GM21717 (cell line): ENCODE measurements at regions not wholly inside any gene's neighbourhood (a gene's known extent, or its start where the extent isn't known, plus 50 kb on each side); places are given as distances from the start of the nearest gene placed in this dataset.

Experiments
- ATAC-seq: cut with Tn5 transposase; IDR thresholded peaks from one replicate; pipeline ENCODE4 v1.9.1; 2021; ENCODE audit warnings: mild to moderate bottlenecking, moderate library complexity; ENCODE audit not compliant: unreplicated experiment

DNA sequence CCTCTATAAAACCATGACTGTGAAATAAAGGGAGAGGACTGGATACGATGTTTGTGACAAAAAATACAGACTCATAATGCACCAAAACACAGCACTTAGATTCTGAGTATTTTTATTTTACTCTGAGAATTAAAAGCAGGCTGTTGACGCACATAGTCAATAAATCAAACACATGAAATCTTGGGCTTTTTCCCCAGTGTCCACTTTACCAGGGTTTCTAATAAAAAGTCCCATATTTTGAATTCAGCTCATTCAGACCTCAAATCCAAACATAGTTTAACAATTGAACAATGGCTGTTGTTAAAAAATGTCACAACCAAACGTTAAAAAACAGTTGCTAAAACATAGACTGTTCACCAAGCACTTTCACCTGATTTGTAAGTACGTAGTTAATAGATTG, 553.4 kb downstream of the LTN1 start:
- no peak for ATAC-seq

DNA sequence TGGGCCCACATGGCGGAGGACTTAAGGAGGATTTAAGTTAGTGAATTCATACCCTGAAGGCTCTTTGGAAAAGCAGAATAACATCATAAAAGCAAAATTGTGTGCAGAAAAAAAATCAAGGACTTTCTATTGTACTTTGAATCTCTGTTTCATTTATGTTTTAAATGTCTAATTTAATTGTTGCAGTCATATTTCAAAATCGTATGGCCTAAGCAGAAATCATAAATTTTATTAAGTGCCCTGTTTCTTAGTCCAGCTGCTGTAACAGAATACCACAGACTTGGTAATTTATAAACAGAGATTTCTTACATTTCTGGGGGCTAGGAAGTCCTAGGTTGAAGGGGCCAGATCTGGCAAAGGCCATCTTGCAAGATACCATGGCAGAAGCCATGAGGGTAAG, 555.6 kb downstream of the LTN1 start:
- no peak for ATAC-seq

DNA sequence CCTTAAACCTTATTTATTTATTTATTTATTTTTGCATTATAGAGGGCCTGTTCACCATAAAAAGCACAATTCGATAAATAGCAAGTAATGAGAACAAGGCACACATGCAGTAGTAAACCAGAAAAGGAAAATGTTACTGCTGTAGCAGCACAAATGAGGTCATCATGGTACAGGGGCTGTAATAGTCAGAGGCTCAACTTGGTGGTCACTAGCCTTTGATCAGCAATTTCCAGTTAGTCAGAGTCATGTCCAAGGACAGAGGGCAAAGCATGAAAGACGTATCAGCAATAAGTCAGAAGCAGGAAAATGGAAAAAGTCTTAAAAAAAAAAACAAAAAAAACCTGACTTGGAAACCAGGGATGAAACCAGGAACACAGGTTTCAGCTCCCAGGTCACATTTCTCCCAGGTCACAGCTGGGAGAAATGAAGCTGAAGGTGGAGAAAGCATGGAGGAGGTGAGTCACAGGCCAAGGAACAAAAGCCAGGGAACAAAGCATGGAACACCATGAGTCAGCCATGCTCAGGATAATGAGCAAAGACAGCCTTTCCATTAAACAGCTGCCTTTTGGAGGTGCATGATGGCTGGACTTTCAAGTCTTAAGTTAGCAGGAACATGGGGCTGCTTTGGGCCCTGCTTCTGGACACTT, 556.3 kb downstream of the LTN1 start:
- no peak for ATAC-seq

DNA sequence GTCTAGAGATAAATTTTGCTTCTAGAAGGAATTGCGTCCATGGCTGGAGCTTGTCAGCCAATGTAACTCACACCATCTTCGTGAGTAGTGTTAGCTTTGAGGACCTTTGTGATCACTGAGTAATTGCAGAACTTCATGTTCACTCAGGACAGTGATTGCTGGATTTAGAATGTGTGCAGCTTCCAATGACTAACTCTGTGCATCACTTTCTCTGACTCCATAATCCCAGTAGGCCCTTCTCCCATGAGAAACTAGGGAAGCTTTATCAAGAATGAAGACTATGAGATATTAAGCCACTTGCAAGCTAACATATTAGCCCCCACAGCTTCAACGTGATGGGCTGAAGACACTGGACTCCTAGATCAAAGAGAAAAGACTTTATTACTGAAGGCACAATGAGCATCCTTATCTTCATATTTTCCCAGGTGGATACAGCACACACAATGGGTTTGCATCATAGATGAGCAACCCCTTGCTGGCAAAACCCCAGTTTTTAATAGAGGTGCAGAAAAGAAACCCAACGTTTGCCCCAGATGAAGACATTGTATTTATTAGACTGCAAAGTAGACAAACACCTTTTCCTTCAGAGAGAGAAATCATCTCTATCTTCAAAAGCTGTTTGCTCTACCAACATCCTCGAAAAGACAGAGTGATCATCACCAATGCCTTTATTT, 561.0 kb downstream of the LTN1 start:
- ATAC-seq = no peak

DNA sequence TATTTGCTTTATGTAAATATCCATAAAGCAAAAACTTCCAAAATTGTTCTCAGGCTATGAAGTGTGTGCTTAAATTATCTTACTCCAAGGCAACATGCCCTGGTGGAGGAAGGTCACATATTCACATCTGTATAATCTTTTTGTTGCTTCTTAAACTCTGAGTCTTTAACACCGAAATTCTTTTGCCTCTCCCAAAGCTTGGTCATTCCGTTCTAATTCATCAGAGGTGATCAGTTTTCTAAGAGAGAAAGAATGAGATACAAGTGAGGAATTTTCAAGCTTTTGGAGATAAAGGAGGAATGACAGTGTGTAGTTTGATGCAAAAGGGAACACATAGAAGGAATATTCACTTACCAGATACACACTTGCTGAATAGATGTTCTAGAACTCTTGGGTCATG, 561.7 kb downstream of the LTN1 start:
- ATAC-seq = no peak

DNA sequence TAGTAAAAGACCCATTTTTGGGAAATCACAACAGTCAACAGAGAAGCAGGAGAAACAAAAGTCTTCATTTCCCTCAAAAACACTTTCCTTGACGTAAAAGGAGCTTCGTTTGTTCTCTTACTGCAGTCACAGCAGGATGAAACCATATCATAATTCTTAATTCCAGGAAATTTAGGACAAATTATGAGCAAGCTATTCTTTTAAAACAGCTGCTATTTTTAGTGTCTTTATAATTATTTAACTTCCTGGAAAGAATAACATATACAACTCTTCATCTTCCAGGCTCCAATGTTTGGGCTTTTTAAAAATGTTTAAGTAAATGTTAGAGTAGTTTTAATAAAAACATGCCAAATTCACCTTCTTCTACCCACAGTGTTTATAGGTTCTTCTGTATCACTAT, 563.5 kb downstream of the LTN1 start:
- ATAC-seq = no peak

DNA sequence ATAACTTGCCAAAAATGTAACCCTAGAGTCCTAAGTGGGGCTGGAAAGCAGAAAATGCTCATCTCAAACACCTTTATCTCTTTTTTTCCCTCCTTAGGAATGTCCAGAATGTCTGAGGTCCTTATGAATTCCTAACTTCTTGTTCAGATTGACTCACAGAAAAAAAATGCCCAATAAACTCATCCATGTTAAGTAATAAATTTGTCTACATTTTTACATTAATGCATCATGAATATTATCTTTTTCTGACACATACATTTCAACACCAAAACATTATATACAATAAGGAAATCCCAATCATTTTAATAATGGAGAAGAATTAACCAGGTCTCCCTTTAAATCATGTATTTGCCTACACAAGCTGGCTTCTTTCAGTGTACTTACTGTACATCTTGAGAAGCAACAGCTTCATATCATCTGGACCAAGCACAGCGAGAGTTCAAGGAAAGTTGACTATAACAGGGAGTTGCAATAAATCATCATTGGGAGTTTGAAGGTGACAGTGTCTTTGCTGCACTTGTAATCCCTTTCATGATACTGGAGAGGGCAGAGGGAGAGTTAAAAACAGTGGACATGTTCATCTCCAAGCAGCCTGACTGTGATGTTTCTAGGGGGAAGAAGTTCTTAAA, 565.2 kb downstream of the LTN1 start:
- no peak for ATAC-seq

DNA sequence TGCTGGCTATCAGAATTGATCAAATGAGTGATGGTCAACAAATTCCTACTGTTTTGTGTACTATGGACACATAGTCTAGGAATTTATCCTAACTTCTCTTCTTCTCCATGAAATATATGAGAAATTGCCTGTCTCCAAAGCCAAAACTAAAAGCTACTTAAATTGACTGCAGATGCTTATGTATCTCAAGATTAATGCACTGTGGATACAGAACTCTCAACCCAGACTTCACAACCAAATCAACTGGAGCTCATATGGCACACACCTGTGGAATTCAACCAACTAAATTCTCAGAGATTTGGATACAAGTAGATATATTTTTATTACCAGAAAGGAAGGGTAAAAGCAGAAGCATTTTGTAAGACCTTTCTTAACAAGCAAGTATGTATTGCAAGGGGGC, 566.1 kb downstream of the LTN1 start:
- ATAC-seq = no peak

DNA sequence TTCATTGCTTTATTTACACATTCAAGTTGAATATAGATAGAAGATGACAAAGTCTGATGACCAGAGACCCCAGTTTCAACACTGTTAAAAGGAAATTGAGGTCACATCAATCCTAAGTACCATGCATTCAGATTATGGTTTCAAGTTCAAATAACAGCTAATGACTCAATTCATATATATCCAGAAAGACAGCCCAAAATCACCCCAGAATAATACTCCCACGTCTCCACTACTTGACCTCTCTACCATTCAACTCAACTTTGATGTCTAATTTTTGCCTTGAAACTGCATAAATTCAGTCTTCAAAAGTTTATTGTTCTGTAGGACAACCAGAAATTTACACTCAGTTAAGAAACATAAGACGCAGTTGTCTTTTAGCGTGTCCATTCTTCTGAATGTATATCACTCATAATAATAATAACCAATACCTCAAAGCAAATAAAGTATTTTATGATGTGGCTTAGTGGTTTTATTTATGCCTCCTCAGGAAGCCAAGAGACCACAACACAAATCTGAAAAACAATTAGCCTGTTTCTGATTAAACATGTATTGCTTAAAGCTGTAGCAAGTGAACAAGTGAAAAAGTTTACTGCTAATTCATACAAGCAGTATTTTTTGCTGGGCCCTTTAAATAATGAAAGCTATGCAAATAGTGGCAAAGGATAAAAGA, 569.0 kb downstream of the LTN1 start:
- ATAC-seq = no peak

DNA sequence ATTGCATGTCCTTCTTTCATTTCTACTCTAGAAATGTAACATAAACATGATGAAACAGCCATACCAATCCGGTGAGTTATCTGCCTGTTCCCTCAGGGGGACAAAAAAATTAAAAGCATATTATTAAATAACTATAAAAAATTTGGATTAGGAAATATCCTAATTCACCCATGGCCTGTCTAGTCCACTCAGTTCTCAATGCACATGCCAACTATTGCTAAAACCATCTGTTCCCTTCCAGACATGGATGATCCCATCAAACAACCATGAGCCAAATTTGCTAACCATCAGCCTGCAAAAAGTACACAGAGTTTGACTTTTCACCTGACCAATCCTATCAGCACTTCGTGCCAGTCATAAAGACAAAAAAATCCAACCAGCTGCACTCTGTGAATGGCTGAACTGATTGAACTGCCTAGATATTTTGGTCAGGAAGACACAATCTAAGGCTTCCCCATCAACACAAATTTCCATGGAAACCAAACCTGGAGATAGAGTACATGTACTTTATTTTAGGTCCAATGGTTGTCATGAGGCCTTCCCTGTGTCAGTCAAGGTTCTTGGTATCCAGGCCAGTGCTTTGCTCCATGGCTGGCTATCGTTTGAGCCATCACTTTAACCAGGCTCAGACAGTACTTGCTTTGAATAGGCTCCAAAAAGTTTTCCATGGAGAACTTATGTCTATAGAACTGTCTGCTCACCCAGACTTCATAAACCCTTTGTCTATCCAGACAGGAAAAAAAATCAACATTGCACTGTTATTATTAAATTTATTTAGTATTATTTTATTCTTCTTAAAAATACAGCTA, 570.8 kb downstream of the LTN1 start:
- no peak for ATAC-seq

DNA sequence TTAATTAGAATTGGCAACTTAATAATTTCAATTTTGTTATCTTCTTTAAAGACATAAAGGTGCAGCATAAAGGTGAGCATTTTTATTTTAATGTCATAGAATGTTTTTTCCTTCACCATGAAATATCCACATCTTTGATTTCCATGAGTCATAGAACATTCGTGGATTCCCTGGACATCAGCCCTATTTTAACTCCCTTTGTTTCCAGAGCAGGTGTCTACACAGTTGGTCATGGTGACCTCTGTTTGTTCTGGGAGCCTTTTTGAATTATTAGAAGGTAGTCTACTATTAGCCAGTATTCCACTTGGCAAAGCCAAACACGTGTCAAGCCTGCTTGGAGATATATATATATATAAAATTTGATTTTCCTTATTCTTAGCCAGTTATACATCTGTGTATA, 572.9 kb downstream of the LTN1 start:
- no peak for ATAC-seq

DNA sequence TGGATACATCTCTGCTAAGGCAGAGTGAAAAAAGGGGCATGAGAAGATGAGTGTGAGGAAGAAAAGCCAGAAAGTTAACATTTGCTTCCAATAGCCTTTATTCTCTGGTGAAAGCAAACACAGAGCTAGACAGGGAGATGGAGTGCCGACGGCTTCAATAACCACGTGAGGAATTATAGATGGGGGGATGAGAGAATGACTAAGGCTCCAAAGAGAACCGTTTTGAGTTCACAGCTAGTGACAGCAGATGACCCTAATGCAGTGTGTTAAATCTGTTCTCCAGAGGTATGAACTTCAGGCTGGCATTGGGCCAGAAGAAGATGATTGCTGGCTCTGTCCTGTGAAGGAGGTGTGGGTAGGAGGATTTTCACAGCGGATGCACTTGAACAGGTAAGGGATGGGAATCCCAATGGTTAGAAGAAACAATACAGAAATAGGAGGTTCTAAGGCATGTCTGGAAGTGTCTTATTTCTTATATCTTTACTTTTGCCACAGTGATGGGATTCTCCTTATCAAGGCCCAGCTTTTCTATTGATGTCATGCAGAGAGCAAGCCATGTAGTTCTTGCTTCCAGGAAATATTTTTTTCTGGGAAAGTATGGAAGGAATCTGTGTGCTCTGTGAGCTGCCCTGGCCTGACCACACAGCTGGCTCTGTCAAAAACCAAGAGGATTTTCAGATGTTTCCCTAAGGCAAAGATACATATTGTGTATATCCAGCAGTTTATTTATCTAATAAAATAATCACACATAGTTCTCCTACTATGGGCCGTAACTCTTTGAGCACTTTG, 573.8 kb downstream of the LTN1 start:
- ATAC-seq = no peak

DNA sequence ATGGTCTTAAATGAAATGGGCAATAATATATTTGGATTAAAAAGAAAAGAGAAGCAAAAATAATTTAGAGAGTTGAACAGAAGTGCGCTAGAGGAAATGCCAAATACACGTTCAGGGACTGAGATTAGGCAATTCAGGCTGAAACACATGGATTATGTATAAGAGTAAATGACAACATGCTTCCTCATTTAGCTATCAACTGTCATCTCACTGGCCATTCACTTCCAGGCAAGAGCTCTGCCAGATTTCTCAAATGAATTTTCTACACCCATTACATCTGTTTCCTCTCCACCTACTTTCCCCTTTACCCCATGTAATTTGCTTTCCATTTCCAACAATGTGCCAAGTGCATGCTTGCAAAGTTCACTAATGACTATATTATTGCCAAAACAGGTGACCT, 582.4 kb downstream of the LTN1 start:
- ATAC-seq = no peak

DNA sequence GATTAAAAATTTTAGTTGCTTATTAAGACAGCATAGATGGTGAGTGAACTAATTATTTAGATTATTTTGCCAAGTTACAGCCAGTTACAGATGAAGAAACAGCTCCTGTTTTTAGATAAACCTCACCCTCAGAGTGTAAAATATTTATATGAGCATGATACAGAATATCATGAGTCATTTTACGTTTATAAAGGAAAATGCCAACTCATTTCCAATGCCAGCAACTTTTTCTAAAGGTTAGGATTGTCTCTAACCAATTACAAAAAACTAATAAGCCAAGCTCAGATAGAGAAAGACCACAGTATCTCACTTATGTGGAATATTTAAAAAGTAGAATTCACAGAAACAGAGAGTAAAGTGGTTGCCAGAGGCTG, 590.1 kb downstream of the LTN1 start:
- ATAC-seq = no peak

DNA sequence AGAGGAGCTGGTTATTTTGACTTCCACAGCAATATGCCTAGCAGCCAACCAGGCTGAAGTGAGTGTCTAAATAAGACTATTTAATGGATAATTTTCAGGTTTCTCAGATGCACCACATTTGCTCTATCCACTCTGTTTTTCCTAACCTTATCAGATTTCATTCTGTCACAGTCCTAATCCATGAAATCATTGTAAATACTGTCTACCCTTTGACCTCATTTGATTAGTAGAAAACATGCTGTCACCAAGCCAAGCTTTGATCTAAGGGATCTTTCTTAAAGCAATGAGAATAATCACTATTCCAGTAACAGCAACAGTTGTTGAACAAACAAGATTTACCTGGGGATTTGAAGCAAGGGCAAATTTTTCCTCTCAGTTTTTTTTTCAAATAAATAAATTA, 595.6 kb downstream of the LTN1 start:
- no peak for ATAC-seq

DNA sequence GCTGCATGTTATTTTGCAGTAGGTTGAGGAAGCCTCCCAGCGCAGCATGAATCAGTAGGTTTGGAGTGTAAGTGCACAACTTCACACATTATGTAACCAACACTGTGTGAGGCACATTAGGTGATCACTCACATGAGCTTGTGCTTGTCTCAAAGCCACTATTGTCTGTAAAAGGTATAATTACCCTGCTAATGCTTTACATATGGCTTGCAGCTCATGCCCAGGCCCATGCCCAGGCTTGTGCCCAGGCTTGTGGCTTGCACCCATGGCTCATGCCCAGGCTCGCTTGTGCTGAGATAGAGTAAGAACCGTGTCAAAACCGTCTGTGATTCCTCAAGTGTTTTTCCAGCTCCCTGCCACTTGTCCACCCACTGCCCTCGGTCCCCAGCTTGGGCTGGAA, 596.3 kb downstream of the LTN1 start:
- ATAC-seq = no peak

DNA sequence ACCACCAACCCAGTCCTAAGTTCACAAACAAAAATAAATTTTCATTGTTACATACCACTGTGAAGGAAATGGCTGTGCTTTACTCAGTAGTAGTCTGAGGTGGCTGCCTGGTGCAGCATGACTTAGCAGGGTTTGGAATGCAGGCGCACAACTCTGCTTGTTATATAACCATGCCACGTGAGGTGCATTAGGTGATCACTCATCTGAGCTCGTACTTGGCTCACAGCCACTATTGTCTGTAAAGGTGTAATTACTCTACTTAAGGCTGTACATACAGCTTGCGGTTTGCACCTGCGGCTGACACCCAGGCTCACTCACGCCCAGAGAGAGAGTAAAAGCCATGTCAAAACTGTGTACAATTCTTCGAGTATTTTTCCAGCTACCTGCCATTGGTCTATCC, 599.4 kb downstream of the LTN1 start:
- no peak for ATAC-seq

DNA sequence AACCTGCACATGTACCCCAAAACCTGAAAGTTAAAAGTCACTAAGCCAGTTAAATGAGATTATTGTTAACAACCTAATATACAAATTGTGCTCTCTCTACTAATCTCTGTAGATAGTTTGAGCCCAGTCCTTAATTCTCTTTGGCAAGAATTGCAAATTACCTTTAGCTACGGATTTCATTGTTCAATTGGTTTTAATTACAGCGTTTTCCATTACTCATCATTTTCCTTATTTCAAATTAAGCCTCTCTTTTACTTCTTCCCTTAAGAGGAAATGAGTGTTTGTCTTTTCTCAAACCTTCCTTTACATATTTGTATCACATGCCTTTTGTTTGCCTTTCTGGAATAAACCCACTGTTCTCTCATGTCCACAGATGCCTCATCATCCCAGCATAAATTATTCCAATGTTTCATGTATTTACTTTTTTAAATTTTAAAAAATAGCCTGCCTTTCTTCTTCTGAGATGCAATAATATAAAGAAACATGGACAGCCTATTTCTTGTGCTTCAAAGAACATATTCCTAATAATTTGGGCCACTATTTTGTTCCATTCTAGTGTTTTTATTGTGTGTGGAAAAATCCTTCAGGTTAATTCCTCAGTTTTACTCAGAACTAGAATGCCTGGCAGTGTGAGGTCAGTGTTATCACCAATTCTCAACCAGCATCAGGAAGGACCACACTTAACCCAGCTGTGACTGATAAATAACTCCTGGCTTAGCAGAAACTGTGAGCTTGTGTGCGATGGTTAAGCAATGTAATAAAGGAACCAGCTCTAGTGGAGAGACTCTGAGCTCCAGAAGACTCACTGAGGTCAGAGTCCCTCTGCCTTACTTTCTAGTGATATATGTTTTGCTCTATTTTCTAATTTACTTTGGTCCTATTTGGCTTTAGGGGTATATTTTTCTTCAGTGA, 600.5 kb downstream of the LTN1 start:
- no peak for ATAC-seq

DNA sequence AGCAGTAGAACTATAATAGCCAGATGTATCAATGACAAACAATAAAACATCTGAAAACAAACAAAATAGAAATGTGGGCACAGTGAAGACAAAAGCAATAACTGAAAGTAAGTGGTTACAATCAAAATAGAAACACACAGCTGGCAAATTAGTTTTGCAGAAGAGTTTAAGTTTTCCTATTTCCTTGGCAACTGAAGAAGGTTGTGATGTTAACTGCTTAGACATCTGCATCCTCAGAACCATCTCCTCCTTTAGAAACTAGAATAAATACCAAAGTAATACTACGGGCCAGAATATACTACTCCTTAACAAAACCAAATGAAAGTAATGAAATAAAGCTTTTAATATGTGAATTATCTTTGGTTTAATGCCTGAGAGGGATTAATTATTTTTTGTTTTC, 605.5 kb downstream of the LTN1 start:
- no peak for ATAC-seq
